Mammary epithelial cell (primary cell): ENCODE measurements at regions not wholly inside any gene's neighbourhood (a gene's known extent, or its start where the extent isn't known, plus 50 kb on each side); places are given as distances from the start of the nearest gene placed in this dataset.

ENCODE experiments used
- EZH2 ChIP-seq: IDR thresholded peaks from 2 replicates; pipeline ENCODE4 v1.6.1; 2012; ENCODE audit warnings: low read length, inconsistent platforms, borderline replicate concordance
- TF ChIP-seq, protein P1 (sequence below), 2 donors: IDR thresholded peaks in 1 of 2; conservative IDR thresholded peaks in 1 of 2; 2 replicates each; pipeline ENCODE4 v1.5.1; 2011 to 2012; ENCODE audit warnings: inconsistent platforms in 2 of 2, low read length in 2 of 2, mild to moderate bottlenecking in 2 of 2, control low read depth in 1 of 2, low read depth in 1 of 2; ENCODE audit not compliant: insufficient read depth in 1 of 2; ENCODE audit errors: extremely low read depth in 1 of 2

- TF ChIP-seq, protein P1, sequence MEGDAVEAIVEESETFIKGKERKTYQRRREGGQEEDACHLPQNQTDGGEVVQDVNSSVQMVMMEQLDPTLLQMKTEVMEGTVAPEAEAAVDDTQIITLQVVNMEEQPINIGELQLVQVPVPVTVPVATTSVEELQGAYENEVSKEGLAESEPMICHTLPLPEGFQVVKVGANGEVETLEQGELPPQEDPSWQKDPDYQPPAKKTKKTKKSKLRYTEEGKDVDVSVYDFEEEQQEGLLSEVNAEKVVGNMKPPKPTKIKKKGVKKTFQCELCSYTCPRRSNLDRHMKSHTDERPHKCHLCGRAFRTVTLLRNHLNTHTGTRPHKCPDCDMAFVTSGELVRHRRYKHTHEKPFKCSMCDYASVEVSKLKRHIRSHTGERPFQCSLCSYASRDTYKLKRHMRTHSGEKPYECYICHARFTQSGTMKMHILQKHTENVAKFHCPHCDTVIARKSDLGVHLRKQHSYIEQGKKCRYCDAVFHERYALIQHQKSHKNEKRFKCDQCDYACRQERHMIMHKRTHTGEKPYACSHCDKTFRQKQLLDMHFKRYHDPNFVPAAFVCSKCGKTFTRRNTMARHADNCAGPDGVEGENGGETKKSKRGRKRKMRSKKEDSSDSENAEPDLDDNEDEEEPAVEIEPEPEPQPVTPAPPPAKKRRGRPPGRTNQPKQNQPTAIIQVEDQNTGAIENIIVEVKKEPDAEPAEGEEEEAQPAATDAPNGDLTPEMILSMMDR (conservative IDR thresholded peaks at IDR 0.05 in 1 of 2, IDR thresholded peaks at IDR 0.05 in 1 of 2; ENCODE audit: extremely low read depth in 1 of 2, insufficient read depth in 1 of 2, low read depth in 1 of 2, low read length in 2 of 2): no peak
- no peak for TF ChIP-seq EZH2
These were observed 77.2 kb downstream of the NKX2-1 start for GRCh38 chr14:36442824-36443241.
